ENCODE measurements at regions not wholly inside any gene's neighbourhood (a gene's known extent, or its start where the extent isn't known, plus 50 kb on each side); places are given as distances from the start of the nearest gene placed in this dataset.

DNA sequence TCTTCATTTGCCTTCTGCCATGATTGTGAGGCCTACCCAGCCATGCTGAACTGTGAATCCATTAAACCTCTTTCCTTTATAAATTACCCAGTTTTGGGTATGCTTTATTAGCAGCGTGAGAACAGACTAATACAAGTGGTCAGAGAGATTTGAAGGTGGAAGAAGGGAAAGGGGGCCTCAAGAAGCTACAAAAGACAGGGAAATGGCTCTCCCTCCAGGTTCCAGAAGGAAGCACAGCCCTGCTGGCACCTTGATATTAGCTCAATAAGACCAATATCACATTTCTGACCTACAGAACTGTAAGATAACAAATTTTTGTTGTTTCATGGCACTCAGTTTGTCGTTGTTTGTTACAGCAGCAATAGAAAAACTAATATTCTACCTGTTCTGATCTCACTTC, 536.5 kb upstream of the MARCKS start:
- no peak for DNase-seq

DNA sequence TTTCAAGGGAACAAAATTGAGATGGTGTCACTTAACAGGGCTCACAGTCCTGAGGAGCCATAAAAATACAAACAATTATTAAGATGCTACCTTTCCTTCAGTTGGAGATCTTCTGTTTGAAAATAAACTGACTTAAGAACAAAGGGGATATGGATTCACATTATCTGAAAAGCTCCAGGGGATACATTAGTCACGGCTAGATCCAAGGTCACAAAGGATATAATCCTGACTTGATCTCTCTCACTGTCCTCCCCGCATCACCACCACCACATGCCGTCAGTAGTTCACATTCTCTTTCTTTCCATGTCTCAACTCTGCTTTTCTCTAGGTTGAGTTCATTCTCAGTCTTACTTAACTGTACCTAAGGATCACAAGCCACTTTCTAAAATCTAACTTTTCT, 530.4 kb upstream of the MARCKS start:
- DNase-seq, result no peak

DNA sequence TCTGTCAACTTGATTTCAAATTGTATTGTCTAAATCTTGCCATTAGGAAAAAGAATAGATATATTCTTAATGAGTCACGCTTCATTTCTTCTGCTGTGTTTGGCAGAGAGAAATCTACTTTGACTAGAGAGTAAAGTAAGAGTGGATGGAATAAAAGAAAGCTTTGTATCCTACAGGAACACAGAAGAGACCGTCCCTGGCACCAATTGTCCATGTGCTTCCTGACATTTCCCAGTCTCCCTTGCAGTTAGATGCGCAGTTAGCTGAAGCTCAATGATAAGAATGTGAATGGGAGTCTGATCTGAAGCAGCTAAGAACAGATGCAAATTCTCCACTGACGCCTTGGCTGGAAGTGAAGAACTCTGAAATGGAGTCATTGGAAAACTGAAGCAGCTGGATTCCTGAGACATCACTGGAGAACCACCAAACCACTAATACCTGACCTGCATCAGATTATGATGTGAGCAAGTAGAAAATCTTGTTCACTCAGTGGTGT, 528.2 kb upstream of the MARCKS start:
- DNase-seq, result no peak

DNA sequence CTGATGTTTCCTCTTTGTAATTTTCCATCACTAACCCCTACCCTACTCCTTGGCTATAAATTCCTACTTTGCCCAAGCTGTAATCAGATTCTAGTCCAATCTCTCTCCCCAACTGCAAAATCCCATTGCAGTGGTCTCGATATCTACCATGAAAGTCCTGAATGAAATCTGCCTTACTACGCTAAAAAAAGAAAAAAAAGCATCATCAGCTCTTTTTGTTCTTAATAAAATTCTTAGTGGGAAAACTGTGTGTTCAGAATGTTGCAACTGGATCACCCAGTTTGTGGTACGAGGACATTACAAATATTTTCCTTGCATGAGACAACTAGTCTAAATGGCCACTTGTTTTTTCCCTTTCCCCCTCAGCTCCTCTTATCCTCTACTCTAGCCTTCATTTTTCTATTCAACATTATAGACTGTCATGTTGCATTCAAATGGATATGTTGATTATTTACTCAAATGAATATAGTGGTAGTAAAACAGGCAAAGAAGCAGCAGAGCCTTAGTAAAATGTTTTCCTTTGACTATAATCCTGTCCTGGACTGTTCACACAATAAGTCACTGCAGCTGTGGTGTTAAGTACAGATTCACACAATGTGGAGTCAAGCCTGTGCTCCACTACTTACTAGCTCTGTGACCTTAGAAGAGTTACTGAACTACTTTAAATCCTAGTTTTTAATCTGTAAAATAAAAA, 527.1 kb upstream of the MARCKS start:
- DNase-seq, result no peak

DNA sequence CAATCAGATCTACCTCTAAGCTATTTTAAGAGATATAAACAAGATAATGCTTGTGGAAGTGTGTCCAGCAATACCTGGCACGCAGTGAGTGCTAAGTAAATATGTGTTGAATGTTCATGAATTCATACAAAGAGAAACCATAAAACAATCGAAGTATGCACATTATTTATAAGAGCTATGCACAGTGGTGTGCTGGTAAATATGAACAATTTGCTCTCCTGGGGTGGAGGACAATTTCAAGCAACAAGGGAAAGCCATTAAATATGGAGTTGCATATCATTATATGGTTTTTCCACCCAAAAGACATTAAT, 526.6 kb upstream of the MARCKS start:
- DNase-seq, result no peak

DNA sequence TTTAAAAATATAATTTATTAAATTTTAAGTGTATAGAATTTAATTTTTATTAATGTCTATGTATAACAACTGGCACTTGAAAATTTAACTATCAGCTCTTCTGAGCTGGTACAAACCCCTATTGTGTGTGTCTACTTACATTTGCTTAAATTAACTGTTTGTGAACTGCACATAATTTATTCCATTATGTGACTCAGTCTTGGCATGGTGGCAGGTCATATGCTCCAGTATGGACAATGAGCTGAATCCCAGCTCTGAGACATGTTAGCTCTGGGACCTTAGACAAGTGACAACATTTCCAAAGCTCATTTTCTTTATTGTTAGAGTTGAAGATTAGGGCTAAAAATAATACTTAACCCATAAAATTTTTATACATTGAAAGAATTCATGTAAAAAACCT, 526.1 kb upstream of the MARCKS start:
- no peak for DNase-seq

DNA sequence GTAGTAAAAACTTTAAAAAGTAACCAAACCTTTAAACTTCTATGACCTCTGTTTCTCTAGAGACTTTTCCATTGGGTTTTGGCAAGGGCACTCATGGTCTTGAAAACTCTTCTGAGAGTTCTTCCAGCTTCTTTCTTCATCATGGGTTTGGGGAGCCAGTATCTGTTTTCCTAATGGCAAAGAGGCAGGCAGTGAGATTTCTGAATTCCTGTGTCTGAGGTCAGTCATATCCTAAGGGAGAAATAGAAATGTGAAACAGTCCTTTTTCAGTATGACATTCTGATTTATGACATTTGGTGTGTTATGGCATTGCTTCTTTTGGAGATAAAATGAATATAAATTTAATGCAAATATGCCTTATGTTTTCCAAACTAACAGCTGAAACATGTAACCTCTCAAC, 518.5 kb upstream of the MARCKS start:
- no peak for DNase-seq

DNA sequence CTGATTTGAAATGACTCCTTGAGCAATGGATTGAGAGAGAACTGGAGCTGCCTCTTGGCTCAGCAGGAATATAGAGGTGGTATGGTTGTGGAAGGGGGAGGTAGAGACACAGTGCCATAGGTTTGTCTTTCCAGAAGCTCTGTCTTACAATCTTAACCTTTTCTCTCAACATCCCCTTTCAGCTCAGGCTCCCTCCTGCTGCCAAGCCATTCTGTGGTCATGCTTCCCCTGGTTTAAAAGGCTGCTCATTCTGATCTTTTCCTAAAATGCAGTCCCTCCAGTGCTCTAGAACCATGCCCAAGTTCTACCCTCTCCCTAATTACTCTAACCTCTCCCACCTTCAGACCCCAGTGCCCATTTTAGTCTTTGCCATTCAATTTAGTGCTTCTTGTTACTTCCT, 517.9 kb upstream of the MARCKS start:
- DNase-seq, result no peak

DNA sequence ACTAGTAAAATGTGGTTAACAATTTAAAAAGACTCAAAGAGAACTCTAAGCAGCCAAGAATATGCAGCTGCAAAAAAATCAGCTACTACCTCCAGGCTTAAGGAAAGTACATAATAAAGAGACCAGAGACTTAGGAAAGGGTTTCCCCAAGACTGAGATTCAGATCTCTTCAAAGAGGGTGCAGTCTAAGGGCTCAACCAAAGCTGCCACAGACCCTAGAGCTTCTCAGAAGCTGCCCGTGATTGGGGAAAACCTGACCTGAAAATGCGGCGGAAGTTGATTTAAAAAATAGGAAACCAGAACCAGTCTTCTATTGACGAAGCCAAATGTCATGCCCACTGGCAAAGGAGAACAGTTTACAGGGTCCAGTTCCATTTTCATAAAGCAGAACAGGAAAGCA, 516.8 kb upstream of the MARCKS start:
- no peak for DNase-seq

DNA sequence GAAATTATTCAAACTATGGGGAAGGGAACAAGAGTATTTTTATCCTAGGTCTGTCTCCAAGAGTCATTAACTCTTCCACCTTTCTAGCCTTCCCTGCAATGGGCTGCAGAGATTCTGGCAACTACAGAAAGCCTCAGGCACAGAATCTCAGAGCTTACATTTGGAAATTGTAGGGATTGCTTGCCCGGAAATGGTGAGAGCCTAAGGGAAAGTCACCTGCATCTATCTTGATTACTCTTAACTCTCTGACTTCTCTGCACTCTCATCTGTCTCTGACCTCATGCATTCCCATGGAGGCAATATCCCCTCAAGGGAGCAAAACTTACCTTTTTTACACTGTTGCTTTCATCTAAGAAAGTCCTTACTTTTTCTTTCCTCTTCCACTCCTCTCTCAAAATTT, 513.2 kb upstream of the MARCKS start:
- DNase-seq, result no peak

DNA sequence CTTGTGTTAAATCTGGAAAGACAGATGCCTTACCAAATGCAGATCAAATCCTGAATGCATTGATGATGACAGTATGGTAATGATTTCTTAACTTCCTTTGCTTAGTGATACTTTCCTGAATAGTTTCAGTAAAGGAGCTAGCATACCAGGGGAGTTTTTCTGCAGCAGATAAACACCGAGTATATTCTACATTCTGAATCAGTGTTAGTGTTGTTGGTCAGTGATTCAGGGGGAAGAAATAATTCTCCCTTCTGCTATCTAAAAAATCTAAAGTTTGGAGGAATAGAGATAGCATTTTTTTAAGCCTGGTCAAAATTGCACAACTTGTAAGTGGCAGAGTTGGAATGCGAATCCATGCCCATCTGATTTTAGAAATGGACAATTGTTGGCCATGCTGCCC, 512.2 kb upstream of the MARCKS start:
- DNase-seq, result no peak

DNA sequence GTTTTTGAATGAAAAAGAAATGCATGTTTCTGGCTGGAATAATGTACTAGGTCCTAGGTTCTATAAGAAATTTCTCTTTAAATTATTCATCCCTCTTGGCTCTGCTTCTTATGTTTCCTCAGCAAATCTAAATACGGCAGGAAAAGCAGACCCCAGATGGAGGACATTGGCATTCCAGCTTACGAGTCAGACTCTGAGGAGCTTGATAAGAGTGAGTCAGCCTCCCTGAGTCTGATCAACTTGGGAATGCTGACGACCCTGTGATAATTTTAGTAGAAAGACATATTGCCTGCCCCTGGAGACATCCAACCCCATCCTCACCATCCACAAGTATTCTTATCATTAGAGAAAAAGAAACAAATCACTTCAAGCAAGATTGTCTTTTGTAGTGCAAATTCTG, 509.7 kb upstream of the MARCKS start:
- no peak for DNase-seq

DNA sequence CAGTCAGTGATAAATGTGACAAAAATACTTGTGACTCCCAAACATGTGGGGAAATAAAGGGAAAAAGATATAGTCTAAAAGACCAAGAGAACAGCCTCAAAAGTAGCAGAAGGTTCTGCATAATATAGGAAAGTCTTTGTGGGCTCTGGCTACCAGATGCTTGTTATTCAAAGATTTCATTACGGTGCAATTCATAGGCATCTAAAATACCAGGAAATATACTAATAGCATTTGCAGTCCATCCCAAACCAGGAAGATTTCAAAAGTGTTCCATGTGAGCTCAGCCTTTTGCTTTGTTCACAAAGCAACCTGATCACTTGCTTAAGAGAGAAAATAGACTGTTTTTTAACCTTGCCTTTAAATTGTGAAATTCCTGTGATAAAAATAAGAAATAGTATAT, 506.7 kb upstream of the MARCKS start:
- no peak for DNase-seq

DNA sequence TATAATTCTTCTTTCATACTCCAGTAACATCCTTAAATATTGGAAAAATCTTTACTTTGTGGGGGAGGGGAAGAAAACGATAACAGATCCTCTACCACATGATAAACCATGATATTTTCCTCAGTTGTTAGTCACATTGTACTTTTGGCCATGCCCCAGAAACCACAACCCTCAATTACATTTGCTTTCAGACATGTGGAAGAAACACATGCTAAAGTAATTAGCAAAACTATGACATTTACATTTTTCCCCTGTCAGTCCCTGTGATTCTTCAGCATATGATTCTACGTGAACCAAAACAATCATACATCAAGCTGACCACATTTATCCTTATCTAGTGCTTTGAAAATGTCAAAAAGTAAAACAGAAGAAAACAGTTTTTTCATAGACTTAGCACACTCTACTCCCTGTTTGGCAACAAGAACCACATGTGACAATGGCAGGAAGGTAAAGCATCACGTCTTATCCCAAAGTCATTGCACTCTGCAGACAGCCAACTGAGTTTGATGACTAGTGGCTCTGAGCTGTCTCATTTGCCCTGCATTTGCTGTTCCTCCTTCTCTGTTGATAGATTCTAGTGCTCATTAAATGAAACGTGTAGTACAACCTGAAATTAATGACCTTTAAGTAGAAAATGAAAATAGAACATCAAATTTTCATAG, 505.8 kb upstream of the MARCKS start:
- DNase-seq, result no peak

DNA sequence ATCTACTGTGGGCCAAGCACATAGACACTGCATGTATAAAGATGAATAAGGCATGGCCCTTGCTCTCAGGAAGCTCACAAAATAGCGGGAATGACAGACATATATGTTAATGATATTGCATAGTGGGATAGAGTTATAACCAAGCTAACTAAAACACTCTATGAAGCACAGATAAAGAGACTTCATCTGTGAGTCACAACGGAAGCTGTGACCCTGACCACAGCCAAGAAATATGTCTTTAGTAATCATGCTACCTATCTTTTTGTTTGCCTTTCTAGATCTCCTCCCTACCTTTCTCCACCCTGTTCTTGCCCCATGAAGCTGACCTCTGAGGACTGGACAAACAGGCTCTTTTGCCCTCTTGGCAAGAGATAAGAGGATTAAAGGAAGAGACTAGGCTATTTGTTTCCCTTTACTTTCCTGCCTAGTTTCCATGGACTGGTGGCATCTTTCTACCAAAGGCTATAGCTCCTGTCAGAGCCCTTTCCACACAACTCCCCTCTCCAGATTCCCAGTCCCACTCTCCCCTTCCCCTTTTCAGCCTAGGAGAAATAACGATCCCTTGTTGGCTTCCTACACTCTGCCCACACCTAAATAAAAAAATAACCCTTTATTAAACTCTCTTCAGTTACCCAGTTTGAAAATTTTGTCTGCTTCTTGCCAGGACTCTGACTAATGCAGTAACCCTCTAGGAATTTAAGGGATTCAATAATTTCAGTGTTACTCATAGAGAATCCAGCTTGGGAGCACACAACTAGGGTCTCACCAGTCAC, 504.9 kb upstream of the MARCKS start:
- DNase-seq, result no peak

DNA sequence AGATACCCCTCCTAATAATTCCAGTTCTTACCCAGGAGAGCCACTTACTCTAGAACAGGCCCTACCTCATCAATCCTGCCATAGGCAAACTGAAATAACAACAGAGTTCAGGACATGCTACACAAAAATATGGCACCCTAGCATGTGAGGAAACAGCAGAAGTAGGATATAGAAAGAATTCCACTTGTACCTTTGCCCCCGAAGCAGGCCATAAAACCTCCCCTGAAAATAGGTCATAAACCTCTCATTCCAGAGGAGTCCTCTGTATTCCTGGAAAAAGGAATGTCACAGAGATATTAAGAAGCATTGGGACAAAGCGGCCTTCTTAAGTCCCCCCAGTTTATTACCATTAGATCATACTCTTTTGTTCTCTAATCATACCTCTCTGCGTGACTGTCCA, 504.3 kb upstream of the MARCKS start:
- DNase-seq, result no peak

DNA sequence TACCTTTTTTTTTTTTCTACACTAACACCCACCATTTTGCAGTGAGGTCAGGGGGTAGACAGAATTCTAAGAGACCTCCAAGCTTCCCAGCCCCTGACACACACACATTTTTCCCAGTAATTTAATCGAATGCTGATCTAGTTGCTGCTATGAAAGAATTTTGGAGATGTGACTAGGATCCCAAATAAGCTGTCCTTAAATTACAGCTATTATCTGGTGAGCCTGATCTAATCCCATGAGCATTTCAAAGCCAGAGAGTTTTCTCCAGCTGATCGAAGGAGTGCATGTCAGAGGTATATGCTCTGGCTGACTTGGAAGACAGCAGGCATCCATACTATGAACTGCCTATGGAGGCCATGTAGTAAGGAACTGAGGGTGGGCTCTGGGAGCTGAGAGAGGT, 503.8 kb upstream of the MARCKS start:
- DNase-seq, result no peak

DNA sequence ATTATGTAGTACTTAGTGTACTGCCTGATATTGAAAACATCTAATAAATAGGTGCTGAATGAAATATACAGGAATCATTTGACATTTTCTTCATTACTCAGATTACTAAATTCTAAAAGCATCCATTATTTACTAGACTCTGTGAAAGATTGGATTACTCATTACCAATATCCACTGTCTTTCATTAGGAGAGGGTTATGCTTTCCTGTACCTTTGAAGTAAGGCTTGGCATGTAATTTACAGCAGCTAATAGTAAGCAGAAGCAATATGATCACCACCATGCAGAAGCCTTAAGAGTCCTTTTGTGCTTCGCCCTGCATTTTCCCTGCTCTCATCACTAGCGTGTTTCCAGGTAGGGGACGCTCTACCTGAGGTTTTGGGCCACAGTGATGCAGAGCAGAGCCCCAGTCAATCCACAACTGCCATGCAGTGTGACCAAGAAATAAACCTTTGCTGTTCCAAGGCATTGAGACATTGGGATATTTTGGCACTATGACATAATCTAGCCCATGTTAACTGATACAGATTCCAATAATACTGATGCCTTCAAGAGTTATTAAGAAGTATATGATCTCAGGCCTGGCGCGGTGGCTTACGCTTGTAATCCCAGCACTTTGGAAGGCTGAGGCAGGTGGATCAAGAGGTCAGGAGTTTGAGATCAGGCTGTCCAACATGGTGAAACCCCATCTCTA, 502.8 kb upstream of the MARCKS start:
- DNase-seq, result no peak

DNA sequence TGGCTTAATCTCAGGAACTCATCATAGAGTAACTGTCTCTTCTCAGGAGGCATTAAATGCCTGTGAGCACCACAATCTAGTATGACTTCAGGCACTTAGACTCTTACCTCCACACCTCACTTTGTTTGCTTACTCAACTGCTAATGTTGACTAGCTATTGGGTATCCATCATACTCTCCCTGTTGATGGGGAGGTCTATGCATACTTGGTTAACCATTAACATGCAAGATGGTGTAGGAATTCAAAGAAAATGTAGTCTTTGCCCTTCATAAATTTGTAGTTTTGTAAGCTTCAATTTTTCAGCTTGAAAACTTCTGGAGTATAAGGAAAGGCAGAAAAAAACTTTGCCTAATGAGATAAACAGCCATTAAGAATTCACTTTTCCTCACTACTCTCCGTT, 501.0 kb upstream of the MARCKS start:
- DNase-seq, result no peak

DNA sequence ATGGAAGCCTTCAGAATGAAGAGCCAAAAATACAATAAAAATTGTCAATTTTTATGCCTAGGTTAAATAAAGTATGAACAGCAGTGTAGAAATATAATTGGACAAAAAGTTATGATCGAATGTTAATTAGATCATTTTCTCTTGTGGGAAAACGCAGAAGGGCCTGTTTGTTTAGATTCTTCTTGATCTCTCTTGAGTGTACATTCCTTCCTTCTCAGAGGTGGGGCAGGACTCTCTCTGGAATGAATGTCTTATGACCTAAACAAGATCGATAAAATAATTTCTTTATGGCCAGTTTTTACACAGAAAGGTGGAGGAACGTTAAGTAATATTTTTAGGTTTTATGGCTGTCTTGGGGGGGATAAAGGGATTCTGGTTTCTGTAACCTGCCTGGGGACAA, 500.1 kb upstream of the MARCKS start:
- DNase-seq, result no peak

DNA sequence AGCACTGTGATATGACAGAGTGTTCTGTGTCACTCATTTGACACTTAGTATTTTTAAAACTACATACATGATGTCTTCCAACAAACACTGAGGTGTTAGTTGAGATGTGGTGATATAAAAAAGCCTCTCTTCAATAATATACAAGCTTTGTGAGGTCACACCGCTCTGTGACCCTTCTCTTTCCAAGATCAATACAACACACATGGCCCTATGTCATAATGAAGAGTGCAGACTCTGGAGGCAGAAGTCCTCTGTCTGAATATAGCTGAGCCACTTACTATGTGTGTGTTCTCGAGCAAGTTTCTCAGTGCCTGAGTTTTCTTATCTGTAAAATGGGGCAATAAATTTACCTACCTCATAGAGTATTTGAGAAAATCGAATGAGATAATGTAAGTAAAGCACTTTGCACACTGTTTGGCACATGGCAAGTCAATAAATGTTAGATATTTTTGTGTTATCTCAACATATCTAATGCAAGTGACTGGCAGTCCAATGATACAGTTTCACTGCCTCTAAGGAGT, 499.0 kb upstream of the MARCKS start:
- DNase-seq, result no peak

DNA sequence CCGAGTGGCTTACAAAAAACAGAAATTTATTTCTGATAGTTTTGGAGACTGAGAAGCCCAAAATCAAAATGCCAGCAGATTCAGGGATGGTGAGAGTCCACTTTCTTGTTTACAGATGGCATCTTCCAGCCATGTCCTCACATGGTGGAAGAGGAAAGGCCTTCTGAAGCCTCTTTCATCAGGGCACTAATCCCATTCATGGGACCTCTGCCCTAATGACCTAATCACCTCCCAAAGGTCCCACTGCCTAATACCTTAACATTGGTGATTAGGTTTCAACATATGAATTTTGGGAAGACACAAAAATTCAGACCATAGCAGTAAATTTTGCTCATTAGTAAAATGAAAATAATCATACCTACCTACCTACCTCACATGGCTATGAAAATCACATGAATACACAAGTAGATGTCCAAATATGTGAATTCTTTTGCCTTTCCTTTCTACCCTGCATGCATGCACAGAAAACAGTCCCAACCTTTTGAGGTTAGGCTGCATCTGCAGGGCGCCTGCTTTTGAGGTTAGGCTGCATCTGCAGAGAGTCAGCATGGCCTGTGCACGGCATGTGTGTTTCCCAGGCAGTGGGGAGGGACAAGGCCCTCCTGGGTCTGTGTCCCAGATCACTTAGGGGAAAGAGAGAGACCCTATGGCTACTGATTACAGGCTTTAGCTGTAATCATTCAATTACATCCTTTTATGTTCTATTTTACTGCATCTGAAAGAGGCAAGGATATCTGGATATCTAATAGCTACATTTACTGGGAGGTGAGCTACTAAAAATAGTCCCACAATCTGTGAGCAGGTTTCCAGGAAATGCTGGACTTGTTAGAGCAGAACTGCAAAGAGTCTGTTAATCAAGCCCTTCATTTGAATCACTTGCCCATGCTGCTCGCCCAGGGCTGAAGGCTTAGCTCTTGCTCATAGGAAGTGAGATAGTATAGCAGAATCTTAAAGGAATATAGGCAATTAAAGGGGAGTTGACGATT, 497.7 kb upstream of the MARCKS start:
- DNase-seq, result no peak

Data from NCI-H510A (cell line).